ENCODE measurements at regions not wholly inside any gene's neighbourhood (a gene's known extent, or its start where the extent isn't known, plus 50 kb on each side); places are given as distances from the start of the nearest gene placed in this dataset.

- Histone ChIP-seq H3K9me3 (ENCODE audit: severe bottlenecking) (peaks cover 2% of the 10 kb centered on the region), H3K27me3 (ENCODE audit: insufficient read depth, low read depth, severe bottlenecking) (no peaks in the 10 kb centered on the region), H3K4me3 (ENCODE audit: low read depth, low read length) (no peak overlapping the region), H3K36me3 (no peaks in the 10 kb centered on the region), H3K27ac (no peak overlapping the region)
- no peak for DNase-seq
- no peak for TF ChIP-seq CTCF (IDR thresholded peaks at IDR 0.05; ENCODE audit: low read depth, low read length)
These were observed 250.5 kb upstream of the RORA start for GRCh38 chr15:61479613-61480012.

- Histone ChIP-seq H3K9me3 (ENCODE audit: severe bottlenecking) (peaks cover 2% of the 10 kb centered on the region), H3K27me3 (ENCODE audit: insufficient read depth, low read depth, severe bottlenecking) (no peaks in the 10 kb centered on the region), H3K27ac (no peak overlapping the region), H3K4me3 (ENCODE audit: low read depth, low read length) (no peak overlapping the region), H3K36me3 (no peaks in the 10 kb centered on the region)
- DNase-seq = no peak
- no peak for TF ChIP-seq CTCF (IDR thresholded peaks at IDR 0.05; ENCODE audit: low read depth, low read length)
These were observed 247.6 kb upstream of the RORA start for GRCh38 chr15:61476741-61477140.

- TF ChIP-seq CTCF (IDR thresholded peaks at IDR 0.05; ENCODE audit: low read depth, low read length) = no peak
- H3K4me3 ChIP-seq (ENCODE audit: low read depth, low read length) = no peak overlapping the region
- no peak for DNase-seq
- H3K27me3 ChIP-seq (ENCODE audit: insufficient read depth, low read depth, severe bottlenecking) = no peaks in the 10 kb centered on the region
- H3K36me3 ChIP-seq = no peaks in the 10 kb centered on the region
- peaks cover 2% of the 10 kb centered on the region for H3K9me3 ChIP-seq (ENCODE audit: severe bottlenecking)
- no peak overlapping the region for H3K27ac ChIP-seq
These were observed 245.7 kb upstream of the RORA start for GRCh38 chr15:61474796-61475195.

- Histone ChIP-seq H3K27me3 (ENCODE audit: insufficient read depth, low read depth, severe bottlenecking) (no peaks in the 10 kb centered on the region), H3K9me3 (ENCODE audit: severe bottlenecking) (peaks cover 2% of the 10 kb centered on the region), H3K36me3 (no peaks in the 10 kb centered on the region), H3K27ac (no peak overlapping the region), H3K4me3 (ENCODE audit: low read depth, low read length) (no peak overlapping the region)
- no peak for DNase-seq
- TF ChIP-seq CTCF (IDR thresholded peaks at IDR 0.05; ENCODE audit: low read depth, low read length) = no peak
These were observed 238.7 kb upstream of the RORA start for GRCh38 chr15:61467823-61468222.

- peak; percentile 53 for DNase-seq
- H3K4me3 ChIP-seq (ENCODE audit: low read depth, low read length) = peak overlapping the region; percentile 9; the same call in 1 of the 2 replicates
- peak overlapping the region; percentile 61 for H3K27ac ChIP-seq
- no peaks in the 10 kb centered on the region for H3K36me3 ChIP-seq
- peaks cover 5% of the 10 kb centered on the region for H3K9me3 ChIP-seq (ENCODE audit: severe bottlenecking)
- H3K27me3 ChIP-seq (ENCODE audit: insufficient read depth, low read depth, severe bottlenecking) = no peaks in the 10 kb centered on the region
- TF ChIP-seq CTCF (IDR thresholded peaks at IDR 0.05; ENCODE audit: low read depth, low read length) = no peak
These were observed 230.9 kb upstream of the RORA start for GRCh38 chr15:61459785-61460707.

All from WERI-Rb-1 (cell line).